ENCODE measurements at regions not wholly inside any gene's neighbourhood (a gene's known extent, or its start where the extent isn't known, plus 50 kb on each side); places are given as distances from the start of the nearest gene placed in this dataset.

DNA sequence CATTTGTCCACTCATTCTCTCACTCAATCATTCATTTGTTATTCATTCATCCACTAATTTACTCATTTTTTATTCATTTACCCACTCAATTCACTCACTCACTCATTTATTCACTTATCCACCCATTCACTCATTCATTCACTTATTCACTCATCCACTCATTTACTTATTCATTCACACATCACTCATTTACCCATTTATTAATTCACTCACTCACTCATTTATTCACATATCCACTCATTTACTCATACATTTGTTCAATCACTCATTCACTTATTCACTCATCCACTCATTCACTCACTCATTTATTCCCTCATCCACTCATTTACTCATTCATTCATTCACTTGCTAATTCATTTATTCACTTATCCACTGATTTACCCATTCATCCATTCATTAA, 129.1 kb downstream of the TTLL2 start:
- H3K9me3 Mint-ChIP-seq (ENCODE audit: low read depth), result no peaks in the 10 kb centered on the region
- DNase-seq (ENCODE audit: low spot score), result no peak
- TF ChIP-seq CTCF (IDR thresholded peaks at IDR 0.05), result no peak
- no peak overlapping the region for H3K27ac Mint-ChIP-seq (ENCODE audit: unreplicated experiment)
- no peaks in the 10 kb centered on the region for H3K4me1 Mint-ChIP-seq (ENCODE audit: low read depth)
- H3K36me3 Mint-ChIP-seq (ENCODE audit: low read depth), result no peaks in the 10 kb centered on the region
- H3K27me3 Mint-ChIP-seq (ENCODE audit: low read depth), result peaks cover 18% of the 10 kb centered on the region
- H3K4me3 Mint-ChIP-seq (ENCODE audit: unreplicated experiment), result no peak overlapping the region

GRCh38 chr6:167455371-167455770, 130.5 kb downstream of the TTLL2 start:
- no peak for TF ChIP-seq CTCF (IDR thresholded peaks at IDR 0.05)
- Mint-ChIP-seq H3K36me3 (ENCODE audit: low read depth) (no peaks in the 10 kb centered on the region), H3K4me1 (ENCODE audit: low read depth) (no peaks in the 10 kb centered on the region), H3K27ac (ENCODE audit: unreplicated experiment) (no peak overlapping the region), H3K9me3 (ENCODE audit: low read depth) (no peaks in the 10 kb centered on the region), H3K27me3 (ENCODE audit: low read depth) (peaks cover 26% of the 10 kb centered on the region), H3K4me3 (ENCODE audit: unreplicated experiment) (no peak overlapping the region)
- DNase-seq (ENCODE audit: low spot score), result no peak

DNA sequence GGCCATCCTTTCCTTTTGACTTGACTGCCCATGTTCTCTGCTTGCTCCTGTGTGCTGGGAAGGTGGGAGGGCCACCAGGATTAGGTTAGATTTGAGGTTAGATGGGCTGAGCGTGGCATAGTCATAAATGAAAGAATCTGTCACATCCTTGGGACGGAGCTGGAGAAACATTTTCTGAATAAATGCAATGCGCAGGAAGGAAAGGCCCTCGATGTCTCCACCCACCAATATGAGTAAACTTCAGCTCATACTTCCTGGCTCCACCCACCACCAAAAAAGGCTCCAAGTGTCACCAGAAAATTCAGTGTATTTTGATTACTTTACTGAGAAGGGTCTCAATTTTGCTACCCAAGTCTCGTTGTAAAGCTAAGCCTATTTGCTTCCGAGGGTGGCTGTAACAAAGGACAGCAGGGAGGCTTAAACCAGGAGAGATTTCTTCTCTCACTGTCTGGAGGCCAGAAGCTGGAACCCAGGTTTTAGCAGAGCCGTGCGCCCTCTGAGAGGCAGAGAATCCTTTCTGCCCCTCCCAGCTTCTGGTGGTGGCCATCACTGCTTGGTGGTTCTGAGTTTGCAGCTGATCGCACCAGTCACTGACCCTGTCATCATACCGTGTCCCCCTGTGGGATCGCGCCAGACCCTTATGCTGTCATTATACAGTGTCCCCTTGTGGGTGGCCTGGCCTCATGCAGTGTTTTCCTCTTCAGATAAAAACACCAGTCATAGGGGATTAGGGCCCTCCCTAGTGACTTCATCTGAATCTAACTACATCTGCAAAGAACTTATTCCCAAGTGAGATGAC, 137.8 kb downstream of the TTLL2 start:
- peaks cover 36% of the 10 kb centered on the region for H3K27me3 Mint-ChIP-seq (ENCODE audit: low read depth)
- H3K36me3 Mint-ChIP-seq (ENCODE audit: low read depth), result no peaks in the 10 kb centered on the region
- no peak overlapping the region for H3K27ac Mint-ChIP-seq (ENCODE audit: unreplicated experiment)
- no peak for DNase-seq (ENCODE audit: low spot score)
- no peak overlapping the region for H3K4me3 Mint-ChIP-seq (ENCODE audit: unreplicated experiment)
- H3K4me1 Mint-ChIP-seq (ENCODE audit: low read depth), result no peaks in the 10 kb centered on the region
- TF ChIP-seq CTCF (IDR thresholded peaks at IDR 0.05), result no peak
- no peaks in the 10 kb centered on the region for H3K9me3 Mint-ChIP-seq (ENCODE audit: low read depth)

GRCh38 chr6:167464177-167464576, 139.3 kb downstream of the TTLL2 start:
- no peak for DNase-seq (ENCODE audit: low spot score)
- H3K4me3 Mint-ChIP-seq (ENCODE audit: unreplicated experiment), result no peak overlapping the region
- H3K4me1 Mint-ChIP-seq (ENCODE audit: low read depth), result no peaks in the 10 kb centered on the region
- peaks cover 30% of the 10 kb centered on the region for H3K27me3 Mint-ChIP-seq (ENCODE audit: low read depth)
- no peak overlapping the region for H3K27ac Mint-ChIP-seq (ENCODE audit: unreplicated experiment)
- no peaks in the 10 kb centered on the region for H3K9me3 Mint-ChIP-seq (ENCODE audit: low read depth)
- H3K36me3 Mint-ChIP-seq (ENCODE audit: low read depth), result no peaks in the 10 kb centered on the region
- no peak for TF ChIP-seq CTCF (IDR thresholded peaks at IDR 0.05)

DNA sequence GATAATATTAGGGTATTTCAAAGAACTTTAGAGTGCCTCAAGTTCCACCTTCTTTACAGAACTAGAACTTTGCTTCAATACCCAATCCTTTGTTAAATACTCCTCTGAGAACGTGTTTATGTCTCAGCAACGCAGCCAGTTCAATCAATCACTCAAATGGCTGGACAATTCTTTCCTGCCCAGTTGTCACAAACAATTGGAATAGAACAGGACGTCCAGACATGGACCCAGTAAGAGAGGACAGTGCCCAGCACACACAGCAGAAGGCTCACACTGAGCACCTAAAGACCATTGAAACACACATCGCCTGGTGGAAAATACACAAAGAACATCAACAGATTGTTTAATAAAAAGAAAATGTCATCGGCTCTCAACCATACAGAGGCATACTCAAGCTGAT, 140.6 kb downstream of the TTLL2 start:
- H3K27me3 Mint-ChIP-seq (ENCODE audit: low read depth), result peaks cover 22% of the 10 kb centered on the region
- H3K36me3 Mint-ChIP-seq (ENCODE audit: low read depth), result no peaks in the 10 kb centered on the region
- no peaks in the 10 kb centered on the region for H3K9me3 Mint-ChIP-seq (ENCODE audit: low read depth)
- H3K4me3 Mint-ChIP-seq (ENCODE audit: unreplicated experiment), result no peak overlapping the region
- TF ChIP-seq CTCF (IDR thresholded peaks at IDR 0.05), result no peak
- no peak for DNase-seq (ENCODE audit: low spot score)
- H3K4me1 Mint-ChIP-seq (ENCODE audit: low read depth), result no peaks in the 10 kb centered on the region
- no peak overlapping the region for H3K27ac Mint-ChIP-seq (ENCODE audit: unreplicated experiment)

All from chondrocyte (in vitro differentiated cells).